Tibial nerve (tissue), 4 donors: ENCODE measurements at regions not wholly inside any gene's neighbourhood (a gene's known extent, or its start where the extent isn't known, plus 50 kb on each side); places are given as distances from the start of the nearest gene placed in this dataset.

Experiments used
- DNase-seq, 2 donors: peaks; one replicate each; pipeline ENCODE4 v3.0.0-alpha.2; 2019; ENCODE audit warnings: low spot score in 2 of 2
- H3K27ac ChIP-seq, 4 donors: fragments of 200-600 bp; sonication (generic) in 3 of 4; one replicate each; pipeline ENCODE4 v1.5.1; 2017 to 2019; ENCODE audit warnings: mild to moderate bottlenecking in 1 of 4
- H3K27me3 ChIP-seq, 2 donors: fragments of 200-600 bp; sonication (generic) in 1 of 2; one replicate each; pipeline versions ENCODE4 v1.5.1 to v1.6.0; 2017 to 2019
- H3K36me3 ChIP-seq, 3 donors: fragments of 200-600 bp; sonication (generic); one replicate each; pipeline ENCODE4 v1.5.1; 2018 to 2019
- H3K4me1 ChIP-seq, 4 donors: fragments of 200-600 bp; sonication (generic) in 3 of 4; one replicate each; pipeline ENCODE4 v1.5.1; 2017 to 2019
- H3K4me3 ChIP-seq, 4 donors: fragments of 200-600 bp; sonication (generic) in 3 of 4; one replicate each; pipeline ENCODE4 v1.5.1; 2017 to 2019; ENCODE audit warnings: mild to moderate bottlenecking in 1 of 4, moderate library complexity in 1 of 4
- H3K9me3 ChIP-seq, 4 donors: fragments of 200-600 bp; sonication (generic) in 3 of 4; one replicate each; pipeline ENCODE4 v1.5.1; 2017 to 2019
- CTCF ChIP-seq, 5 experiments: fragments of 200-600 bp in 3 of 5; fragments of 450-650 bp in 2 of 5; sonication (generic) in 3 of 5; IDR thresholded peaks; one replicate each; pipeline ENCODE4 v1.5.1; 2016 to 2019; ENCODE audit warnings: antibody characterized with exemption in 5 of 5, mild to moderate bottlenecking in 3 of 5, moderate library complexity in 2 of 5
- EP300 ChIP-seq, 2 donors: sonication (generic); formaldehyde crosslinking; IDR thresholded peaks; one replicate each; pipeline ENCODE4 v1.6.1; 2017; ENCODE audit warnings: antibody characterized with exemption in 2 of 2, mild to moderate bottlenecking in 1 of 2
- POLR2A ChIP-seq, 2 donors: fragments of 450-650 bp; IDR thresholded peaks; one replicate each; pipeline ENCODE4 v1.6.1; 2017; ENCODE audit warnings: antibody characterized with exemption in 2 of 2, mild to moderate bottlenecking in 2 of 2, moderate library complexity in 2 of 2
- WGBS, 2 donors: methylation state at CpG; one replicate each; pipeline ENCODE4 v1.1.5; 2018; 5-methylcytosine and 5-hydroxymethylcytosine counted together

- no peaks in the 10 kb centered on the region for H3K36me3 ChIP-seq
- H3K9me3 ChIP-seq = no peaks in the 10 kb centered on the region
- TF ChIP-seq CTCF (IDR thresholded peaks at IDR 0.05) = no peak
- no peak for TF ChIP-seq EP300 (IDR thresholded peaks at IDR 0.05)
- no peak for TF ChIP-seq POLR2A (IDR thresholded peaks at IDR 0.05)
- WGBS, 2 donors = 39 to 56% methylated on average over 3 of the region's 3 CpGs
- no peaks in the 10 kb centered on the region for H3K4me1 ChIP-seq
- no peak overlapping the region for H3K4me3 ChIP-seq
- no peaks in the 10 kb centered on the region for H3K27me3 ChIP-seq
- H3K27ac ChIP-seq = no peak overlapping the region
- DNase-seq = no peak
These were observed 180.9 kb upstream of the GYPC start for GRCh38 chr2:126475031-126475430.

GRCh38 chr2:126476691-126477090, 179.3 kb upstream of the GYPC start:
- Histone ChIP-seq H3K4me3 (no peak overlapping the region), H3K36me3 (no peaks in the 10 kb centered on the region), H3K9me3 (no peaks in the 10 kb centered on the region), H3K27ac (no peak overlapping the region), H3K4me1 (no peaks in the 10 kb centered on the region), H3K27me3 (no peaks in the 10 kb centered on the region)
- 69 to 71% methylated on average over 5 of the region's 5 CpGs for WGBS, 2 donors
- TF ChIP-seq POLR2A (IDR thresholded peaks at IDR 0.05) = no peak
- TF ChIP-seq EP300 (IDR thresholded peaks at IDR 0.05) = no peak
- no peak for TF ChIP-seq CTCF (IDR thresholded peaks at IDR 0.05)
- no peak for DNase-seq

DNA sequence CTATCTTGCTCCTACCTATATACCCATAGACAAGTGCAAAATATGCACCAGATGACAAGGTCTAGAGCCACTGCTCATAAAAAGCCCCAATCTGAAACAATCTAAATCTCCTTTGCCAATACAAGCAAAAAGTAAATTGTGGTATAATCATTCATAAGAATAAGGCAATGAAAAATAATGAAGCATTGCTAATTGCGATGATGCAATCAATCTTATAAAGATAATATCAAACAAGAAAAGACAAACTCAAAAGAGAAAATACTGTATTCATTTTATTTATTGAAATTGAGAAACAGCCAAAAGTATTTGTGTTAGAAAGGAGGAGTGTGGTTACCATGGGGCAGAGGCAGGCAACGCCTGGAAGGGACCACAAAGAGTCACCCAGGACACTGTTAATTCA, 175.9 kb upstream of the GYPC start:
- Histone ChIP-seq H3K4me3 (no peak overlapping the region), H3K27me3 (no peaks in the 10 kb centered on the region), H3K4me1 (no peaks in the 10 kb centered on the region), H3K36me3 (no peaks in the 10 kb centered on the region), H3K27ac (no peak overlapping the region), H3K9me3 (no peaks in the 10 kb centered on the region)
- TF ChIP-seq CTCF (IDR thresholded peaks at IDR 0.05) (no peak), POLR2A (IDR thresholded peaks at IDR 0.05) (no peak), EP300 (IDR thresholded peaks at IDR 0.05) (no peak)
- DNase-seq = no peak
- WGBS, 2 donors = 88% methylated on average over 2 of the region's 2 CpGs

DNA sequence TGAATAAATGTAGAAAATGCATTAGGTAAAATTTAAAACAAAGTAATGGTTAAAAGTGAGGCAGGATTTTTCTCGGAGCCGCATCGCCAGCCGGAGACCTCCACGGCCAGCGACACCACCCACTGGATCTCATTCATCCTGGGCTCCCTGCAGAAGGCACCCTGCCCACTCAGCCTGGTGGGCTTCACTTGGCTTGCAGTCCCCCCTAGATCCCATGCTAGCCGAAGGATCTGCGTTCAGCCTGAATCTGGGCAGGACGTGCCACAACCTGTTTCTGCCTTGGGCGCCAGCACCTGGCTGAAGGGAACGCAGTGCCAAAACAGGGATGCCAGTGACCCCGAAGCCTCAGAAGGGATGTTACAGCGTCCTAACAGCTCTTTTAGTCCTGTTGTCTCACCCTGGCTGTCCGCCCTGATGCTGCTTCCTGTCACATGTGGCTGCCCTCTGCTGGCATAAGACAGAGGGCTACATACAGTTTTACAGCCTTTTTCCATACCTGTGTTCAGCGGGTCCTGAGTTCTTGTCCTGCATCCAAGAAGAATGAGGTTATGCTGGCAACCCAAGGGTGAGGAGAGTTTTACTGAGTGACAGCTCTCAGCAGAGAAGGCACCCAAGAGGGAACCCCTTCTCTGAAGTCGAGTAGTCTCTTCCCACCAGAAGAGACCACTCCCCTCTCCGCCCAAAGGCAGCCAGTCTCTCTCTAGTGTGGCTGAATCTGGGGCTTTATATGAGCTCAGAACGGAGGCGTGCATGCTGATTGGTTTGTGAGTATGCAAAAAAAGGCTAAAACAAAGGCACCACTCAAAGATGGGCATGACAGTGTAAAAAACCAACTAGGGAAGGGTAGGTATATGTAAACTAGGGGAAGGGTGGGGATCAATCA, 173.1 kb upstream of the GYPC start:
- H3K4me1 ChIP-seq = no peaks in the 10 kb centered on the region
- DNase-seq = no peak

More for the DNA sequence above, 173.1 kb upstream of the GYPC start:
- H3K27ac ChIP-seq = no peak overlapping the region
- WGBS, 2 donors = 84 to 91% methylated on average over 17 to 19 of the region's 19 CpGs
- no peaks in the 10 kb centered on the region for H3K36me3 ChIP-seq
- H3K9me3 ChIP-seq = no peaks in the 10 kb centered on the region
- no peaks in the 10 kb centered on the region for H3K27me3 ChIP-seq
- TF ChIP-seq CTCF (IDR thresholded peaks at IDR 0.05) (no peak), EP300 (IDR thresholded peaks at IDR 0.05) (no peak), POLR2A (IDR thresholded peaks at IDR 0.05) (no peak)
- H3K4me3 ChIP-seq = no peak overlapping the region
